Activated naive CD4-positive, alpha-beta T cell treated with anti-CD3 and anti-CD28 coated beads for 36 hours (primary cell): ENCODE measurements at regions not wholly inside any gene's neighbourhood (a gene's known extent, or its start where the extent isn't known, plus 50 kb on each side); places are given as distances from the start of the nearest gene placed in this dataset.
"Not testable (repeated sequence)": the region's sequence is repeated elsewhere in the genome, so short reads cannot be mapped to it uniquely, and the experiment has no call there.

Experiments
- CTCF ChIA-PET: fragments of 350-600 bp; sonication (Branson Sonifier 250); formaldehyde crosslinking; loops from one replicate; lab custom pipeline; 2021; ENCODE audit warnings: antibody characterized with exemption; lab: Charles Lee
- DNase-seq: peaks from one replicate; pipeline ENCODE4 v3.0.0-alpha.2; 2020
- H3K27ac Mint-ChIP-seq: one replicate; pipeline ENCODE4 v1.8.0; 2021; ENCODE audit warnings: mild to moderate bottlenecking, mixed read lengths
- H3K27me3 Mint-ChIP-seq: one replicate; pipeline ENCODE4 v1.8.0; 2021; ENCODE audit warnings: low read depth, mixed read lengths
- H3K36me3 Mint-ChIP-seq: one replicate; pipeline ENCODE4 v1.8.0; 2021; ENCODE audit warnings: low read depth, mixed read lengths
- H3K4me1 Mint-ChIP-seq: one replicate; pipeline ENCODE4 v1.8.0; 2021; ENCODE audit warnings: low read depth, mixed read lengths
- H3K4me3 Mint-ChIP-seq: one replicate; pipeline ENCODE4 v1.8.0; 2021; ENCODE audit warnings: mild to moderate bottlenecking, moderate library complexity, mixed read lengths
- H3K9me3 Mint-ChIP-seq: one replicate; pipeline ENCODE4 v1.8.0; 2021; ENCODE audit warnings: mixed read lengths
- intact Hi-C: fragments of 100-400 bp; cut with micrococcal nuclease; formaldehyde crosslinking; loops from one replicate; pipeline ENCODE4 v1.15.1; 2023

DNA sequence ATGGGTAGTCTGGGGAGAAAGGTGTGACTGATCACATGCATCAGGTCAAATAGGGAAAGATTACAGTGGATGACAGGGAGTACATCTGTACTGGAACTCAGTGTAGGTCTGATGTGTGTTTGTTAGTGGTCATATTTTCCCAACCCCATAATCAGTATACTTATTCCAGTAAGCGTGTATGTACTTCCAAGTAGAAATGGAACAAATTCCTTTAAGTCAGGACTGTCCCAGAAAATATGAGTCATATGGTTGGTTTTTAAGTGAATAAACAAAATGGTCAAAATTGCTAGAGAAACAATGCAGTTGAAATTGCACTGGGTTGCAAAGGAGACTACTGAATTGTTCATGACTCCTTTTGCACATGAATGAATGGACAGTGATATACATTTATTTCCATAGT, 118.8 kb upstream of the MYO3A start:
- no peaks in the 10 kb centered on the region for H3K4me1 Mint-ChIP-seq
- intact Hi-C loops: no loop called here
- no peak for DNase-seq
- no peaks in the 10 kb centered on the region for H3K9me3 Mint-ChIP-seq
- H3K4me3 Mint-ChIP-seq: no peak overlapping the region
- no peak overlapping the region for H3K27ac Mint-ChIP-seq
- no peaks in the 10 kb centered on the region for H3K36me3 Mint-ChIP-seq
- H3K27me3 Mint-ChIP-seq: peaks cover 4% of the 10 kb centered on the region
- CTCF ChIA-PET: no interaction called here

DNA sequence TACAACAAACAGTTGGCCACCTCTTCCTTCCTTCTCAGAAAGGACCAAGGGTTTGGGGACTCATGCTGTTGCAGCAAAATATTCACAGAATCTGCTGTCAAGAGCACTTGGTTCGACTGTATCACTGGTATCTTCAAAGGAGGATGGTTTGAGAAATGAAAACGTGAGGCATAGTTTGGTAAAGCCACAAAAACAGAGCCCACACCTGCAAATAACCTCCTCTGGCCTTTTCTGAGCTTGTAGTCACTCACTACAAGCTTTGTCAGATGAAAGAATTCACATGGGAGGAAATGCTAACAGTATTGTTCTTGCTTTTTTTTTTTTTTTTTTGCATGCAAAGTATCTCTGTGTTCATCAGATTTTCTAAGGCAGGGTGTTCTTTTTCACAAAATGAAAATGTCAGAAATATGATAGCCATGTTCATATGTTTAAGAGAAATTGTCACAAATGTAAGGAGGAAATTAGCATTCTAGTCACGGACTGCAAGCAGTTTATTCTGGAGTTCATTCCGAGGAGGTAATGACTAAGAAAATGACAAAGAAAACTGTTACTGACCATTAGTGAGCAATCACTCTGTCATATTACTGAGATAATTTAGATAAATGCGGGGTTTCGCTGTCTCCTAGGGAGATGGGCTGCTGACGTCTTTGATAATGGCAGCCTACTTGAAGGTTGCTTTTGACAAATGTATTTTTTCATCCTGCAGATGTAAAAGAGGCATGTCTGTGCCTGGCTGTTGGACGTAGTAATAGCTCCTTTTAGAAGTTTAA, 117.8 kb upstream of the MYO3A start:
- H3K4me1 Mint-ChIP-seq: no peaks in the 10 kb centered on the region

DNA sequence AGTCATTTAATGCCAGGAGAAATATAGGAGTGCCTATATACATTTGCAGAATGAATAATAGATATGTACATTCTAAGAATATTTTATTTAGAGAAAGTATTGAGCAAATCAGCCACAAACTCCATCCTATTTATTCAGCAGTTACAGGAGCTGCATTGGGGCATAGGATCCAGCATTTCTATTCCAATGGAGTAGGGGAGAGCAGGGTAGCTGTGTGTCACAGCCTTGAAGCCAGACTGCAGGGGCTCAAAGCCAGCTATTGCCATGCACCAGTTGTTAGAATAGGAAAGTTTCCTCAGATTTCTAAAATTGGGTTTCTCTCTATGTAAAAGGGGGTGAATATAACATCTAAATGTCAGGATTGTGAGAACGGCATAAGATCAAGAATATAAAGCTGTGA, 116.8 kb upstream of the MYO3A start:
- no peaks in the 10 kb centered on the region for H3K36me3 Mint-ChIP-seq
- intact Hi-C loops: no loop called here
- peaks cover 5% of the 10 kb centered on the region for H3K27me3 Mint-ChIP-seq
- no peak for DNase-seq
- H3K27ac Mint-ChIP-seq: no peak overlapping the region
- no peaks in the 10 kb centered on the region for H3K9me3 Mint-ChIP-seq
- CTCF ChIA-PET: no interaction called here
- H3K4me1 Mint-ChIP-seq: no peaks in the 10 kb centered on the region
- H3K4me3 Mint-ChIP-seq: no peak overlapping the region

More for the DNA sequence above, 117.8 kb upstream of the MYO3A start:
- Mint-ChIP-seq H3K9me3 (no peaks in the 10 kb centered on the region), H3K27ac (no peak overlapping the region), H3K4me3 (no peak overlapping the region), H3K36me3 (no peaks in the 10 kb centered on the region), H3K27me3 (peaks cover 4% of the 10 kb centered on the region)
- DNase-seq: no peak
- CTCF ChIA-PET: interaction anchor here (0.6 to 1.0 kb wide), 2 partner anchors 53 to 913 kb away, joined by 4 to 6 read pairs; no protein-coding TSS in a partner anchor
- intact Hi-C loops: no loop called here

DNA sequence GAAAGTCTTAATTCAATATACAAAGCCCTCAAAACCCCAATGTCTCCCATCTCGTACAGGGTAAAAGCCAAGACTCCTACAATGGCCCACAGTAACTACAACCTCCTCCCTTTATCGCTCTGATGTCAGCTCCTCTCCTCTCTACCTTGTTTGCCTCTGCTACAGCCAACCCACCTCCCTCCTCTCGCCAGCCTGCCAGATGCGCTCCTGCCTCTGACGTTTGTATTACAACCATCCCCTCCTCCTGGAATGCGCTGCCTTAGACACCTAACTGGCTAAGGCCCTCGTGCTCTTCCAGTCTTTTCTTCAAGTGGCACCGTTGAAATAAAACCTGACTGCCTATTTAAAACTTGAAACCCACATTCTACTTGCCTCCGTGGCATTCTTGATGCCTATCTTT, 115.3 kb upstream of the MYO3A start:
- H3K27ac Mint-ChIP-seq: no peak overlapping the region
- H3K9me3 Mint-ChIP-seq: no peaks in the 10 kb centered on the region
- no peak for DNase-seq
- H3K27me3 Mint-ChIP-seq: peaks cover 7% of the 10 kb centered on the region
- intact Hi-C loops: no loop called here
- CTCF ChIA-PET: no interaction called here
- H3K4me1 Mint-ChIP-seq: no peaks in the 10 kb centered on the region
- H3K4me3 Mint-ChIP-seq: no peak overlapping the region
- H3K36me3 Mint-ChIP-seq: no peaks in the 10 kb centered on the region

DNA sequence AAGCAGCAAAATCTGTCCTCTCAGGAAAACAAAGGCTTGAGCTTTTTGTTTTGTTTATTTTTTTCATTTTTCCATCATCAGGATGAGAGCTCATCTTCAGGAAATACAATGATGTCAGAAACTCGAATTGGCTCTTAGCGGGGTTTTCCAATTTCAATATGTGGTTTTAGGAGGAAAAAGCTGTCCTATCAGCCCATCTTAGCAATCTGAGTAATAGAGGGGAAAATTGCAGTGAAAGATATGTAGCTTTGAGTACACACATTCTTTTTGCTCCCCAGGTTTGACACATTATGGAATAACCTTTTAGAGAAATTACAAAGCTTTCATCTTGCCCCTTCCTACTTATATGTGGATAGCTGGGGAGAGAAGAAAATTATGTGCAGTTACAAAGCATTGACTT, 113.6 kb upstream of the MYO3A start:
- no peaks in the 10 kb centered on the region for H3K9me3 Mint-ChIP-seq
- DNase-seq: no peak
- H3K27ac Mint-ChIP-seq: no peak overlapping the region
- H3K36me3 Mint-ChIP-seq: no peaks in the 10 kb centered on the region
- H3K4me3 Mint-ChIP-seq: no peak overlapping the region
- H3K27me3 Mint-ChIP-seq: peaks cover 7% of the 10 kb centered on the region
- no peaks in the 10 kb centered on the region for H3K4me1 Mint-ChIP-seq
- intact Hi-C loops: no loop called here
- CTCF ChIA-PET: interaction anchor here (0.6 kb wide), 1 partner anchor 244 kb away, joined by 3 read pairs; no protein-coding TSS in a partner anchor

DNA sequence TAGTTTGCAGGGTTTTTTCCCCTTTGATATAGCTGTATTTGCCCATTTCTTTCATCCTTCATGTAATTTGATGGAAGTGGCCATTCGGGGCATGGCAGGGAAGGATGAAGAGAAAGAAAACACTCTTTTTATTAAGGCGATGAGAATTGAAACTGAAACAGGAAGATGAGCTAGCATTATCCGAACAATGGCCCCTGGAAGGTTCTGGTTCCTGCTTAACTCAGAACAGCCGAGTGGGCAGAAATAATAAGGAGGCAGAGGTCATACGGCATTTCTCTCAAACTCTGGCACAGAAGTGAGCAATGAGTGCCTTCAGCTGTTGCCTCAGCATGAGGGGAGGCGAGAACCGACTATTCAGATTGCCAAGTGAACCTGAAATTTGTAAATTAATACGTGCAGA, 113.2 kb upstream of the MYO3A start:
- no peak overlapping the region for H3K4me3 Mint-ChIP-seq
- intact Hi-C loops: no loop called here
- no peak for DNase-seq
- H3K4me1 Mint-ChIP-seq: no peaks in the 10 kb centered on the region
- H3K9me3 Mint-ChIP-seq: no peaks in the 10 kb centered on the region
- H3K27me3 Mint-ChIP-seq: peaks cover 7% of the 10 kb centered on the region
- CTCF ChIA-PET: interaction anchor here (0.6 kb wide), 1 partner anchor 244 kb away, joined by 3 read pairs; no protein-coding TSS in a partner anchor
- no peak overlapping the region for H3K27ac Mint-ChIP-seq
- no peaks in the 10 kb centered on the region for H3K36me3 Mint-ChIP-seq

DNA sequence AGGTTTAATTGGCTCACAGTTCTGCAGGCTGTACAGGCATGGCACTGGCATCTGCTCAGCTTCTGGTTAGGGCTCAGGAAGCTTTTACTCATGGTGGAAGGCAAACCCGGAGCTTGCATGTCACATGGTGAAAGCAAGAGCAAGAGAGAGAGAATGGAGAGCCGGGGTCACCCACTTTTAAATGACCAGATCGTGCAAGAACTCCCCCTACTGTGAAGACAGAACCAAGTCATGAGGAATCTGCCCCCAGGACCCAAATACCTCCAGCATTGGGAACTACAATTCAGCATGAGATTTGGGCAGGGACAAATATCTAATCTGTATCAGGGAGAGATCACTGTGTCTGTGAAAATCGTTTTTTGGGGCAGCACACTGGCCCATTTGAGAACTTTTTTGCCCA, 110.0 kb upstream of the MYO3A start:
- no peak for DNase-seq
- H3K4me3 Mint-ChIP-seq: no peak overlapping the region
- intact Hi-C loops: no loop called here
- no peak overlapping the region for H3K27ac Mint-ChIP-seq
- H3K27me3 Mint-ChIP-seq: peaks cover 2% of the 10 kb centered on the region
- no peaks in the 10 kb centered on the region for H3K36me3 Mint-ChIP-seq
- CTCF ChIA-PET: no interaction called here
- H3K4me1 Mint-ChIP-seq: no peaks in the 10 kb centered on the region
- no peaks in the 10 kb centered on the region for H3K9me3 Mint-ChIP-seq

DNA sequence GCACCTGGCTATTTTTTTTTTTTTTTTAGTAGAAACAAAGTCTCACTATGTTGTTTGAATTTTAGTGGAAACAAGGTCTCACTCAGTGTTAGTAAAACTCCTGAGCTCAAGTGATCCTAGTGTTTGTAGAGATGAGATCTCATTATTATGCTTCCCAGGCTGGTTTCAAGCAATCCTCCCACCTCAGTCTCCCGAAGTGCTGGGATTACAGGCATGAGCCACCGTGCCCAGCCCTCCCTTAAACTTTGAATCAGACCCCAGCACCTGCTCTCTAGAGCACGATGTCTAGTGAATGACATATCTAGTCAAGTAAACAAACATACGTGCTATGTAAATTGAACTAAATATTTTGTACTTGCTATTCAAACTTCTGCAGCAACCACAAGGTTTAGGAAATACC, 105.6 kb upstream of the MYO3A start:
- CTCF ChIA-PET: no interaction called here
- H3K27me3 Mint-ChIP-seq: no peaks in the 10 kb centered on the region
- no peaks in the 10 kb centered on the region for H3K9me3 Mint-ChIP-seq
- no peak overlapping the region for H3K27ac Mint-ChIP-seq
- H3K36me3 Mint-ChIP-seq: no peaks in the 10 kb centered on the region
- H3K4me3 Mint-ChIP-seq: no peak overlapping the region
- no peaks in the 10 kb centered on the region for H3K4me1 Mint-ChIP-seq
- intact Hi-C loops: no loop called here
- DNase-seq: no peak

DNA sequence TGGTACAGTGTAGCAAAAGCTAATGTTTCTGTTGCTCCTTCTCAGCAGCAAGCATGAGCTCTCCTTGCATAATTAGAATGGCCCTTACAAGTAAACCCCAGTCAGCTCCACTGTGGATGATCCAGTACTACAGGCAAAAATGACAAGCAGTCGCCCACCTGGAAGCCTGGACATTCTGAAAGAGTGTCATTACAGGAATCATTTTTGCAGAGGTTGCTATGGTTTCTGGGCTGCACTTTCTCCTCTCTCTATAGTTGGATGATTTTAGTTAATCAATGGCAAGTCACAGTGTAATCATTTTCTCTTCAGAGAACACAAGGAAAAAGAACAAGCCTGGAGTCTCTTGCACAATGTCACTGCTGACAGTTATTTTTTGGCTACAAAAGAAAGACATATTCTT, 102.9 kb upstream of the MYO3A start:
- CTCF ChIA-PET: interaction anchor here (0.7 kb wide), 1 partner anchor 14 kb away, joined by 3 read pairs; no protein-coding TSS in a partner anchor
- no peak for DNase-seq
- Mint-ChIP-seq H3K36me3 (no peaks in the 10 kb centered on the region), H3K4me1 (no peaks in the 10 kb centered on the region), H3K4me3 (no peak overlapping the region), H3K27ac (no peak overlapping the region), H3K27me3 (no peaks in the 10 kb centered on the region), H3K9me3 (no peaks in the 10 kb centered on the region)
- intact Hi-C loops: no loop called here

DNA sequence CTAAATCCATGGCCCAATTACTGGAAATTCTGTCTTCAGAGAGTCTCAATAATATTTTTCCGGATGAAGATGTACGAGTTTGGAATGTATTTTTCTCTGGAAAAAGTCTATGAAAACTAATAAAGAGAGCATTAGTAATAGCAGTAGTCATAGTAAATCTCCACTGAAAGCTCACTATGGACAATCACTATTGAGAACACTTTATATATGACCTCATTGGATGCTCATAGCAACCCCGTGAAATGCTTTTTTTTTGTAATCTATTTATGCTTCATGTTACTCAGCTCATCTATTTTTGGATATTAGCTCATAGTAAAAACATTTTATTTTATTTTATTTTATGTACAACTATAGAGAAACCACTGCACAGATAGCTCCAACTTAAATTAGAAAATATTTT, 94.3 kb upstream of the MYO3A start:
- Mint-ChIP-seq H3K4me1 (no peaks in the 10 kb centered on the region), H3K27me3 (no peaks in the 10 kb centered on the region), H3K4me3 (no peak overlapping the region), H3K36me3 (no peaks in the 10 kb centered on the region), H3K27ac (no peak overlapping the region), H3K9me3 (no peaks in the 10 kb centered on the region)
- intact Hi-C loops: no loop called here
- CTCF ChIA-PET: no interaction called here
- no peak for DNase-seq

DNA sequence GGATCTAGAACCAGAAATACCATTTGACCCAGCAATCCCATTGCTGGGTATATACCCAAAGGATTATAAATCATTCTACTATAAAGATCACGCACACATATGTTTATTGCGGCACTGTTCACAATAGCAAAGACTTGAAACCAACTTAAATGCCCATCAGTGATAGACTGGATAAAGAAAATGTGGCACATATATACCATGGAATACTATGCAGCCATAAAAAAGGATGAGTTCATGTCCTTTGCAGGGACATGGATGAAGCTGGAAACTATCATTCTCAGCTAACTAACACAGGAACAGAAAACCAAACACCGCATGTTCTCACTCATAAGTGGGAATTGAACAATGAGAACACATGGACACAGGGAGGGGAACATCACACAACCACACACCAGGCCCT, 93.2 kb upstream of the MYO3A start:
- H3K27ac Mint-ChIP-seq, H3K9me3 Mint-ChIP-seq, H3K4me3 Mint-ChIP-seq, H3K36me3 Mint-ChIP-seq, intact Hi-C loops, H3K4me1 Mint-ChIP-seq, DNase-seq, H3K27me3 Mint-ChIP-seq: not testable (repeated sequence)
- CTCF ChIA-PET: interaction anchor here (1.0 kb wide), 1 partner anchor 35 kb away, joined by 5 read pairs; no protein-coding TSS in a partner anchor

DNA sequence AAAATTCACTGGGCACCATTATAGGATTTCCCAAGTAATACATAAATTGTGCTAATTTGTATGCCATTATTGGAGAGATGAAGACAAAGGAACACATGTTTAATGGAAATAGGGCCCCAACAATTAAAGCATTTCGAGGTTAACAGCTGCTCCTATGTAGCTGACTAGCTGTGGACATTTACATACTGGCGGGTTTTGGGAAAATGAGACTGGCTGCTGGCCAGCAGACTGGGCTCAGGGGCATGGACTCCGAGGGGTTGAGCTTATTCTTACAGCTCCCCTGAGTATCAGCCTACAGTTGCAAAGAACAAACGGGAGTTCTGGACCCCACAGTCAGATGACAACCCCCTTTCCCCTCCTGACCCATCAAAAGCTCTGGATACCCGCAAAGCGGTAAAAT, 91.9 kb upstream of the MYO3A start:
- no peaks in the 10 kb centered on the region for H3K36me3 Mint-ChIP-seq
- no peak overlapping the region for H3K27ac Mint-ChIP-seq
- H3K4me1 Mint-ChIP-seq: no peaks in the 10 kb centered on the region
- H3K27me3 Mint-ChIP-seq: no peaks in the 10 kb centered on the region
- no peaks in the 10 kb centered on the region for H3K9me3 Mint-ChIP-seq
- CTCF ChIA-PET: interaction anchor here (1.0 kb wide), 1 partner anchor 34 kb away, joined by 5 read pairs; no protein-coding TSS in a partner anchor
- intact Hi-C loops: no loop called here
- DNase-seq: no peak
- H3K4me3 Mint-ChIP-seq: no peak overlapping the region

DNA sequence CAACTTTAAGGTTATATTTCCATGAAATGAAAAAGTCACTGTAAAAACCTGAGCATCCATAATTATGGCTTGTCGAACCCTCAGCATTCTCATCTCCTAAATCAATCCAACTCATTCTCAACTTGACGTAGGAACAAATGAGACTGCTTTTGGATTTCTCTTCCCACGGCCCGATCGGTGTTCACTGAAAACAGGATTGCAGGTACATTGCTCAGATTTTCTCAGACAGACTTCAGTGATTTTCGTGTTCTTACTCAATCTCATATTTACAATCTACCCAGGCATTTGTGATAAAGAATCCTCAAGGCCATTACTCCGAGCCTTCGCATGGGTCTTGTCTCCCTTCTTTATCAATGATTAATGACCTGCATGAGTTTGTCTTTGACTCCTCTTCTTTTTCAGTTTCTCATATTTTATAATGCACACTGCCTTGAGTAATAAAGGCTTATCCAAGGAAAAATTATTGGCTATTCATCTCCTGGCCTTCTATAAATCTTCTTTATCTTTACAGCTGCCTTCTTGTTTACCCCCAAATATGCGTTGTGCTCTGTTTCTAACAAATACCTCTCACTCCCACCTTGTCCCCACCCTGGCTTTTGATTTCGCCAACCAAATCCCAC, 90.4 kb upstream of the MYO3A start:
- H3K27ac Mint-ChIP-seq: no peak overlapping the region
- H3K36me3 Mint-ChIP-seq: no peaks in the 10 kb centered on the region
- H3K4me1 Mint-ChIP-seq: no peaks in the 10 kb centered on the region
- DNase-seq: no peak
- intact Hi-C loops: no loop called here
- peaks cover 3% of the 10 kb centered on the region for H3K27me3 Mint-ChIP-seq
- H3K4me3 Mint-ChIP-seq: no peak overlapping the region
- H3K9me3 Mint-ChIP-seq: peaks cover 2% of the 10 kb centered on the region
- CTCF ChIA-PET: no interaction called here
